Mesenchymal stem cell (in vitro differentiated cells and primary cell): ENCODE measurements at regions not wholly inside any gene's neighbourhood (a gene's known extent, or its start where the extent isn't known, plus 50 kb on each side); places are given as distances from the start of the nearest gene placed in this dataset.
"Not testable (repeated sequence)": the region's sequence is repeated elsewhere in the genome, so short reads cannot be mapped to it uniquely, and the experiment has no call there.

Experiments used
- DNase-seq: peaks from one replicate; pipeline ENCODE4 v3.0.0-alpha.2; 2013
- H2AFZ ChIP-seq: one replicate; pipeline ENCODE4 v1.6.1; 2013; ENCODE audit warnings: low read depth, mild to moderate bottlenecking, control low read depth, inconsistent platforms, low read length, moderate library complexity
- H2AK5ac ChIP-seq: 2 replicates; pipeline ENCODE4 v1.6.1; 2013; ENCODE audit warnings: low read length, moderate library complexity, mild to moderate bottlenecking, inconsistent platforms; ENCODE audit not compliant: severe bottlenecking
- H2BK120ac ChIP-seq: one replicate; pipeline ENCODE4 v1.6.1; 2013; ENCODE audit warnings: low read depth, mild to moderate bottlenecking, inconsistent platforms, low read length, moderate library complexity
- H2BK12ac ChIP-seq, 2 experiments: one replicate each; pipeline ENCODE4 v1.6.1; 2013; ENCODE audit warnings: inconsistent platforms in 2 of 2, low read length in 2 of 2, mild to moderate bottlenecking in 2 of 2, moderate library complexity in 2 of 2, control low read depth in 1 of 2
- H2BK15ac ChIP-seq: one replicate; pipeline ENCODE4 v1.6.1; 2013; ENCODE audit warnings: mild to moderate bottlenecking, low read depth, inconsistent platforms; ENCODE audit not compliant: poor library complexity, severe bottlenecking
- H2BK5ac ChIP-seq: 2 replicates; pipeline ENCODE4 v1.6.1; 2013; ENCODE audit warnings: low read depth, mild to moderate bottlenecking, low read length, control low read depth, inconsistent platforms; ENCODE audit not compliant: poor library complexity, severe bottlenecking
- H3K14ac ChIP-seq, 2 experiments: one replicate each; pipeline ENCODE4 v1.6.1; 2013; ENCODE audit warnings: inconsistent platforms in 2 of 2, low read length in 2 of 2, control low read depth in 1 of 2, mild to moderate bottlenecking in 1 of 2, moderate library complexity in 1 of 2
- H3K18ac ChIP-seq, 2 experiments: one replicate each; pipeline ENCODE4 v1.6.1; 2013; ENCODE audit warnings: inconsistent platforms in 2 of 2, low read length in 2 of 2, control low read depth in 1 of 2, low read depth in 1 of 2, mild to moderate bottlenecking in 1 of 2
- H3K23ac ChIP-seq, 2 experiments: one replicate each; pipeline ENCODE4 v1.6.1; 2013; ENCODE audit warnings: inconsistent platforms in 2 of 2, low read length in 2 of 2, mild to moderate bottlenecking in 2 of 2, moderate library complexity in 2 of 2, control low read depth in 1 of 2
- H3K27ac ChIP-seq: 2 replicates; pipeline ENCODE4 v1.5.1; 2013; ENCODE audit warnings: mild to moderate bottlenecking, moderate library complexity, low read length, control low read depth, inconsistent platforms; ENCODE audit not compliant: poor library complexity, severe bottlenecking
- H3K27me3 ChIP-seq, 2 experiments: 2 replicates each; pipeline versions ENCODE4 v1.6.1 to v1.7.0; 2013; ENCODE audit warnings: low read length in 2 of 2, mild to moderate bottlenecking in 2 of 2, moderate library complexity in 2 of 2, control low read depth in 1 of 2, inconsistent platforms in 1 of 2; ENCODE audit not compliant: control insufficient read depth in 1 of 2, insufficient read depth in 1 of 2
- H3K36me3 ChIP-seq, 2 experiments: 2 replicates each; pipeline versions ENCODE4 v1.6.1 to v1.7.0; 2013; ENCODE audit warnings: low read length in 2 of 2, control low read depth in 1 of 2, inconsistent platforms in 1 of 2, low read depth in 1 of 2, mild to moderate bottlenecking in 1 of 2; ENCODE audit not compliant: insufficient read depth in 2 of 2, control insufficient read depth in 1 of 2
- H3K4ac ChIP-seq, 2 experiments: one replicate each; pipeline ENCODE4 v1.6.1; 2013; ENCODE audit warnings: inconsistent platforms in 2 of 2, low read length in 2 of 2, mild to moderate bottlenecking in 2 of 2, moderate library complexity in 2 of 2, control low read depth in 1 of 2, low read depth in 1 of 2
- H3K4me1 ChIP-seq: 2 replicates; pipeline ENCODE4 v1.6.1; 2013; ENCODE audit warnings: low read depth, low read length, control low read depth; ENCODE audit not compliant: control insufficient read depth, insufficient read depth
- H3K4me2 ChIP-seq: 2 replicates; pipeline ENCODE4 v1.6.1; 2013; ENCODE audit warnings: low read length, mild to moderate bottlenecking, inconsistent platforms; ENCODE audit not compliant: poor library complexity, severe bottlenecking
- H3K4me3 ChIP-seq, 2 experiments: 2 replicates each; pipeline versions ENCODE4 v1.5.1 to v1.7.0; 2013; ENCODE audit warnings: low read length in 2 of 2, mild to moderate bottlenecking in 2 of 2, control low read depth in 1 of 2, low read depth in 1 of 2; ENCODE audit not compliant: insufficient read depth in 1 of 2
- H3K79me1 ChIP-seq: replicated peaks from 2 replicates; pipeline ENCODE4 v1.6.1; 2013; ENCODE audit warnings: mild to moderate bottlenecking, control low read depth, low read length, inconsistent platforms; ENCODE audit not compliant: poor library complexity, severe bottlenecking
- H3K9ac ChIP-seq: 2 replicates; pipeline ENCODE4 v1.7.0; 2013; ENCODE audit warnings: mild to moderate bottlenecking, low read length, moderate library complexity
- H3K9me3 ChIP-seq: 2 replicates; pipeline ENCODE4 v1.7.0; 2013; ENCODE audit warnings: mild to moderate bottlenecking, low read length; ENCODE audit not compliant: control insufficient read depth
- H4K8ac ChIP-seq: one replicate; pipeline ENCODE4 v1.6.1; 2013; ENCODE audit warnings: inconsistent platforms, mild to moderate bottlenecking, low read length, moderate library complexity
- H4K91ac ChIP-seq: one replicate; pipeline ENCODE4 v1.6.1; 2013; ENCODE audit warnings: mild to moderate bottlenecking, low read length, inconsistent platforms
- WGBS: methylation state at CpG from one replicate; pipeline ENCODE4 v1.1.7; 2013; ENCODE audit warnings: mixed read lengths; 5-methylcytosine and 5-hydroxymethylcytosine counted together

- Histone ChIP-seq H3K27me3 (peaks cover 46 to 83% of the 10 kb centered on the region in 2 experiments), H2BK15ac (no peak overlapping the region), H3K4ac (no peak overlapping the region), H2BK5ac (no peak overlapping the region), H3K4me2 (no peak overlapping the region), H4K91ac (no peak overlapping the region), H2AFZ (no peak overlapping the region), H3K18ac (no peak overlapping the region), H3K36me3 (no peaks in the 10 kb centered on the region), H2BK12ac (no peak overlapping the region), H3K27ac (no peak overlapping the region), H3K4me1 (no peaks in the 10 kb centered on the region), H3K9ac (no peak overlapping the region), H4K8ac (no peak overlapping the region), H3K9me3 (peaks cover 4% of the 10 kb centered on the region), H3K79me1 (no peaks in the 10 kb centered on the region), H2BK120ac (no peak overlapping the region), H3K23ac (no peak overlapping the region), H3K4me3 (no peak overlapping the region), H2AK5ac (no peak overlapping the region), H3K14ac (no peak overlapping the region)
- DNase-seq, result no peak
- 73% methylated on average over 7 of the region's 7 CpGs for WGBS
These were observed 78.5 kb downstream of the RPS6KA4 start for GRCh38 chr11:64437426-64437825.

- Histone ChIP-seq H3K4me2 (no peak overlapping the region), H3K4me3 (no peak overlapping the region), H3K9me3 (no peaks in the 10 kb centered on the region), H3K23ac (no peak overlapping the region), H3K27me3 (peaks cover 55 to 83% of the 10 kb centered on the region in 2 experiments), H4K91ac (no peak overlapping the region), H3K79me1 (no peaks in the 10 kb centered on the region), H3K14ac (no peak overlapping the region), H3K4ac (no peak overlapping the region), H3K18ac (no peak overlapping the region), H4K8ac (no peak overlapping the region), H3K9ac (no peak overlapping the region), H2BK120ac (no peak overlapping the region), H2AK5ac (no peak overlapping the region), H2BK12ac (no peak overlapping the region), H2BK5ac (no peak overlapping the region), H3K4me1 (no peaks in the 10 kb centered on the region), H2BK15ac (no peak overlapping the region), H3K36me3 (no peaks in the 10 kb centered on the region), H2AFZ (no peak overlapping the region), H3K27ac (no peak overlapping the region)
- no peak for DNase-seq
- 64% methylated on average over 21 of the region's 22 CpGs for whole genome bisulfite sequencing
These were observed 80.2 kb downstream of the RPS6KA4 start for GRCh38 chr11:64438986-64439771.

- not testable (repeated sequence) for H4K91ac ChIP-seq, H3K14ac ChIP-seq, H3K4me3 ChIP-seq, H3K4me1 ChIP-seq, H2AFZ ChIP-seq, H2AK5ac ChIP-seq, H3K9me3 ChIP-seq, DNase-seq, H3K23ac ChIP-seq, H3K9ac ChIP-seq, H4K8ac ChIP-seq, H3K79me1 ChIP-seq, H2BK12ac ChIP-seq, H2BK15ac ChIP-seq, H3K4ac ChIP-seq, H2BK120ac ChIP-seq, H2BK5ac ChIP-seq, H3K36me3 ChIP-seq, H3K27ac ChIP-seq, H3K18ac ChIP-seq, H3K4me2 ChIP-seq
- 84% methylated on average over 8 of the region's 8 CpGs for WGBS
- H3K27me3 ChIP-seq, result peaks cover 54 to 83% of the 10 kb centered on the region in 2 experiments
These were observed 81.0 kb downstream of the RPS6KA4 start for GRCh38 chr11:64439772-64440491.

GRCh38 chr11:64441127-64441526 lies 82.2 kb downstream of the RPS6KA4 start:
- Histone ChIP-seq H3K9ac (no peak overlapping the region), H4K91ac (no peak overlapping the region), H3K18ac (no peak overlapping the region), H2BK12ac (no peak overlapping the region), H3K14ac (no peak overlapping the region), H2AFZ (no peak overlapping the region), H3K79me1 (no peaks in the 10 kb centered on the region), H3K36me3 (no peaks in the 10 kb centered on the region), H3K4me3 (no peak overlapping the region), H4K8ac (no peak overlapping the region), H3K27me3 (peaks cover 57 to 81% of the 10 kb centered on the region in 2 experiments), H3K9me3 (no peaks in the 10 kb centered on the region), H3K23ac (no peak overlapping the region), H2BK5ac (no peak overlapping the region), H3K27ac (no peak overlapping the region), H2BK15ac (no peak overlapping the region), H2BK120ac (no peak overlapping the region), H3K4ac (no peak overlapping the region), H3K4me2 (no peak overlapping the region), H3K4me1 (no peaks in the 10 kb centered on the region), H2AK5ac (no peak overlapping the region)
- DNase-seq, result no peak
- 87% methylated on average over 10 of the region's 11 CpGs for WGBS
